ENCODE measurements at regions not wholly inside any gene's neighbourhood (a gene's known extent, or its start where the extent isn't known, plus 50 kb on each side); places are given as distances from the start of the nearest gene placed in this dataset.

- DNase-seq (ENCODE audit: low read depth): peak; percentile 43
- TF ChIP-seq CTCF (IDR thresholded peaks at IDR 0.05; ENCODE audit: low read depth, low read length): peak; percentile 84
- no peak for TF ChIP-seq MAX (IDR thresholded peaks at IDR 0.05; ENCODE audit: low read depth, low read length)
- no peak overlapping the region for H3K4me3 ChIP-seq (ENCODE audit: low read depth, low read length)
Observed at GRCh38 chr22:22710719-22711531, 66.5 kb downstream of the GGTLC2 start.

GRCh38 chr22:22711532-22711913 lies 67.1 kb downstream of the GGTLC2 start:
- DNase-seq (ENCODE audit: low read depth): no peak
- TF ChIP-seq MAX (IDR thresholded peaks at IDR 0.05; ENCODE audit: low read depth, low read length) (no peak), POLR2A (IDR thresholded peaks at IDR 0.05; ENCODE audit: extremely low read depth, insufficient read length) (no peak), CTCF (IDR thresholded peaks at IDR 0.05; ENCODE audit: low read depth, low read length) (no peak), MYC (IDR thresholded peaks at IDR 0.05; ENCODE audit: low read depth, low read length) (no peak)
- no peak overlapping the region for H3K4me3 ChIP-seq (ENCODE audit: low read depth, low read length)

GRCh38 chr22:22712092-22712658 lies 67.8 kb downstream of the GGTLC2 start:
- TF ChIP-seq POLR2A (IDR thresholded peaks at IDR 0.05; ENCODE audit: extremely low read depth, insufficient read length) (no peak), CTCF (IDR thresholded peaks at IDR 0.05; ENCODE audit: low read depth, low read length) (no peak), MYC (IDR thresholded peaks at IDR 0.05; ENCODE audit: low read depth, low read length) (no peak), MAX (IDR thresholded peaks at IDR 0.05; ENCODE audit: low read depth, low read length) (no peak)
- no peak for DNase-seq (ENCODE audit: low read depth)
- H3K4me3 ChIP-seq (ENCODE audit: low read depth, low read length): no peak overlapping the region

- TF ChIP-seq MAX (IDR thresholded peaks at IDR 0.05; ENCODE audit: low read depth, low read length) (no peak), MYC (IDR thresholded peaks at IDR 0.05; ENCODE audit: low read depth, low read length) (no peak), POLR2A (IDR thresholded peaks at IDR 0.05; ENCODE audit: extremely low read depth, insufficient read length) (no peak), CTCF (IDR thresholded peaks at IDR 0.05; ENCODE audit: low read depth, low read length) (no peak)
- no peak for DNase-seq (ENCODE audit: low read depth)
- H3K4me3 ChIP-seq (ENCODE audit: low read depth, low read length): no peak overlapping the region
Observed at GRCh38 chr22:22712666-22713365, 68.4 kb downstream of the GGTLC2 start.

GRCh38 chr22:22713416-22713815 lies 69.0 kb downstream of the GGTLC2 start:
- TF ChIP-seq POLR2A (IDR thresholded peaks at IDR 0.05; ENCODE audit: extremely low read depth, insufficient read length) (no peak), MYC (IDR thresholded peaks at IDR 0.05; ENCODE audit: low read depth, low read length) (no peak), CTCF (IDR thresholded peaks at IDR 0.05; ENCODE audit: low read depth, low read length) (no peak), MAX (IDR thresholded peaks at IDR 0.05; ENCODE audit: low read depth, low read length) (no peak)
- DNase-seq (ENCODE audit: low read depth): no peak
- H3K4me3 ChIP-seq (ENCODE audit: low read depth, low read length): no peak overlapping the region
